GM23338 (cell line): ENCODE measurements at regions not wholly inside any gene's neighbourhood (a gene's known extent, or its start where the extent isn't known, plus 50 kb on each side); places are given as distances from the start of the nearest gene placed in this dataset.
A peak's percentile ranks its signal among the peaks of the same experiment; 100 is the strongest.

Source experiments
- ATAC-seq: fragments of 200-7000 bp; cut with Tn5 transposase; 3 replicates; pipeline ENCODE4 v1.9.1; 2020
- DNase-seq: peaks from one replicate; pipeline ENCODE4 v3.0.0-alpha.2; 2015; ENCODE audit warnings: low spot score
- H2AFZ ChIP-seq: fragments of 200-600 bp; sonication (generic); 2 replicates; pipeline ENCODE4 v1.8.0; 2016; ENCODE audit warnings: antibody characterized with exemption, mild to moderate bottlenecking, moderate library complexity
- H3F3A ChIP-seq: fragments of 200-600 bp; sonication (generic); replicated peaks from 2 replicates; pipeline ENCODE4 v1.8.0; 2017; ENCODE audit warnings: antibody characterized with exemption, mixed run types, low read depth
- H3K27ac ChIP-seq: fragments of 200-600 bp; sonication (generic); 2 replicates; pipeline ENCODE4 v1.6.1; 2016; ENCODE audit warnings: low read depth
- H3K27me3 ChIP-seq: fragments of 200-600 bp; sonication (generic); 2 replicates; pipeline ENCODE4 v1.8.0; 2016; ENCODE audit warnings: mild to moderate bottlenecking, mixed run types, moderate library complexity; ENCODE audit not compliant: insufficient read depth
- H3K36me3 ChIP-seq: fragments of 200-600 bp; sonication (generic); 2 replicates; pipeline ENCODE4 v1.8.0; 2016; ENCODE audit warnings: mild to moderate bottlenecking; ENCODE audit not compliant: insufficient read depth
- H3K4me1 ChIP-seq: fragments of 200-600 bp; sonication (generic); 2 replicates; pipeline ENCODE4 v1.8.0; 2016; ENCODE audit warnings: mild to moderate bottlenecking, moderate library complexity; ENCODE audit not compliant: insufficient read depth
- H3K4me2 ChIP-seq: fragments of 200-600 bp; sonication (generic); 2 replicates; pipeline ENCODE4 v1.7.1; 2017; ENCODE audit warnings: mixed run types
- H3K4me3 ChIP-seq: fragments of 200-600 bp; sonication (generic); 2 replicates; pipeline ENCODE4 v1.6.1; 2016; ENCODE audit warnings: mixed run types
- H3K79me2 ChIP-seq: fragments of 200-600 bp; sonication (generic); replicated peaks from 2 replicates; pipeline ENCODE4 v1.8.0; 2017; ENCODE audit warnings: mild to moderate bottlenecking; ENCODE audit not compliant: insufficient read depth
- H3K9me2 ChIP-seq: fragments of 200-600 bp; sonication (generic); 2 replicates; pipeline ENCODE4 v1.8.0; 2017; ENCODE audit not compliant: insufficient read depth
- H4K20me1 ChIP-seq: fragments of 200-600 bp; sonication (generic); replicated peaks from 2 replicates; pipeline ENCODE4 v1.8.0; 2017; ENCODE audit warnings: mild to moderate bottlenecking; ENCODE audit not compliant: insufficient read depth
- H3K27ac Mint-ChIP-seq: 2 replicates; pipeline ENCODE4 v1.8.0; 2020; ENCODE audit warnings: inconsistent platforms, mild to moderate bottlenecking, moderate library complexity, mixed read lengths
- H3K27me3 Mint-ChIP-seq: 3 replicates; pipeline ENCODE4 v1.8.0; 2022; ENCODE audit warnings: low read depth, mild to moderate bottlenecking, moderate library complexity, mixed read lengths, inconsistent platforms; ENCODE audit not compliant: insufficient read depth, poor library complexity
- H3K36me3 Mint-ChIP-seq: 3 replicates; pipeline ENCODE4 v1.8.0; 2021; ENCODE audit warnings: low read depth, mild to moderate bottlenecking, inconsistent platforms, moderate library complexity, mixed read lengths
- H3K4me1 Mint-ChIP-seq: 3 replicates; pipeline ENCODE4 v1.8.0; 2020; ENCODE audit warnings: mild to moderate bottlenecking, inconsistent platforms, mixed read lengths
- H3K4me3 Mint-ChIP-seq: 3 replicates; pipeline ENCODE4 v1.8.0; 2021; ENCODE audit warnings: moderate library complexity, mild to moderate bottlenecking, inconsistent platforms, mixed read lengths
- H3K9me3 Mint-ChIP-seq: 3 replicates; pipeline ENCODE4 v1.8.0; 2020; ENCODE audit warnings: moderate library complexity, mild to moderate bottlenecking, inconsistent platforms, mixed read lengths
- CTCF ChIP-seq, 2 experiments: fragments of 200-600 bp in 1 of 2; sonication (generic) in 1 of 2; conservative IDR thresholded peaks; 2 replicates each; pipeline versions ENCODE4 v1.5.1 to v1.6.1; 2016 to 2017; ENCODE audit warnings: antibody characterized with exemption in 2 of 2, low read depth in 2 of 2, mild to moderate bottlenecking in 2 of 2, moderate library complexity in 1 of 2
- EZH2phosphoT487 ChIP-seq: fragments of 200-600 bp; sonication (generic); IDR thresholded peaks from one replicate; pipeline ENCODE4 v1.8.1; 2018; ENCODE audit warnings: antibody characterized with exemption; ENCODE audit not compliant: unreplicated experiment
- JUNB ChIP-seq: IDR thresholded peaks from one replicate; pipeline ENCODE4 v1.6.1; 2016; ENCODE audit warnings: antibody characterized with exemption; ENCODE audit not compliant: unreplicated experiment
- ZNF331 ChIP-seq: fragments of 250-450 bp; sonication (Bioruptor Pico); IDR thresholded peaks from 2 replicates; pipeline ENCODE4 v1.5.0; 2020; ENCODE audit warnings: low read depth, mild to moderate bottlenecking, moderate library complexity

GRCh38 chr2:121992700-121993099 lies 237.2 kb downstream of the TSN start:
- Histone ChIP-seq H3K4me2 (no peak overlapping the region), H3K36me3 (no peaks in the 10 kb centered on the region), H3K9me2 (peaks cover 6% of the 10 kb centered on the region; the same call in 1 of the 2 replicates), H3K27me3 (no peaks in the 10 kb centered on the region), H2AFZ (no peak overlapping the region), H3K4me3 (no peak overlapping the region), H3F3A (no peaks in the 10 kb centered on the region), H4K20me1 (no peaks in the 10 kb centered on the region), H3K79me2 (no peaks in the 10 kb centered on the region), H3K27ac (no peak overlapping the region), H3K4me1 (no peaks in the 10 kb centered on the region)
- no peak overlapping the region for H3K27ac Mint-ChIP-seq
- no peaks in the 10 kb centered on the region for H3K36me3 Mint-ChIP-seq
- peaks cover 4% of the 10 kb centered on the region for H3K27me3 Mint-ChIP-seq
- ATAC-seq (peak; percentile 92), DNase-seq (peak; percentile 53)
- no peaks in the 10 kb centered on the region for H3K9me3 Mint-ChIP-seq
- TF ChIP-seq CTCF (conservative IDR thresholded peaks at IDR 0.05; ENCODE audit: low read depth in 2 of 2) = peak; percentile 39 to 65
- no peak for TF ChIP-seq EZH2phosphoT487
- no peak for TF ChIP-seq ZNF331 (CRISPR knock-in tag)
- no peak for TF ChIP-seq JUNB
- H3K4me3 Mint-ChIP-seq = no peak overlapping the region
- peaks cover 4% of the 10 kb centered on the region; the same call in 2 of the 3 replicates for H3K4me1 Mint-ChIP-seq

GRCh38 chr2:121993682-121994081 lies 238.2 kb downstream of the TSN start:
- no peak overlapping the region for H2AFZ ChIP-seq
- peaks cover 5% of the 10 kb centered on the region; the same call in 1 of the 2 replicates for H3K9me2 ChIP-seq
- ATAC-seq (no peak), DNase-seq (no peak)
- no peaks in the 10 kb centered on the region for H3F3A ChIP-seq
- TF ChIP-seq ZNF331 (CRISPR knock-in tag) (no peak), CTCF (conservative IDR thresholded peaks at IDR 0.05; ENCODE audit: low read depth in 2 of 2) (peak in 1 of 2 experiments; percentile 9; a peak in 1 of 4 replicates)
- H3K27ac ChIP-seq = no peak overlapping the region
- H3K27me3 ChIP-seq = no peaks in the 10 kb centered on the region
- no peaks in the 10 kb centered on the region for H3K36me3 ChIP-seq
- Mint-ChIP-seq H3K4me3 (no peak overlapping the region), H3K9me3 (no peaks in the 10 kb centered on the region), H3K27ac (no peak overlapping the region), H3K36me3 (no peaks in the 10 kb centered on the region), H3K27me3 (peaks cover 4% of the 10 kb centered on the region), H3K4me1 (peaks cover 4% of the 10 kb centered on the region; the same call in 2 of the 3 replicates)
- no peak overlapping the region for H3K4me3 ChIP-seq
- no peaks in the 10 kb centered on the region for H3K79me2 ChIP-seq
- no peaks in the 10 kb centered on the region for H4K20me1 ChIP-seq
- H3K4me2 ChIP-seq = no peak overlapping the region
- no peaks in the 10 kb centered on the region for H3K4me1 ChIP-seq
